Body of pancreas (tissue), 4 donors: ENCODE measurements at regions not wholly inside any gene's neighbourhood (a gene's known extent, or its start where the extent isn't known, plus 50 kb on each side); places are given as distances from the start of the nearest gene placed in this dataset.
A peak's percentile ranks its signal among the peaks of the same experiment; 100 is the strongest.

ENCODE experiments used
- ATAC-seq: fragments of 150-250 bp; one replicate; pipeline ENCODE4 v1.9.1; 2016
- DNase-seq, 4 donors: peaks; one replicate each; pipeline ENCODE4 v3.0.0-alpha.2; 2019
- H3K27ac ChIP-seq, 4 donors: fragments of 200-600 bp; sonication (generic); 1 replicate in 3 of 4; 2 replicates in 1 of 4; pipeline versions ENCODE4 v1.5.1 to v1.6.1; 2016 to 2019; ENCODE audit warnings: mild to moderate bottlenecking in 1 of 4, mixed read lengths in 1 of 4, moderate library complexity in 1 of 4
- H3K27me3 ChIP-seq, 2 donors: fragments of 200-600 bp; sonication (generic); one replicate each; pipeline ENCODE4 v1.6.0; 2016; ENCODE audit warnings: mild to moderate bottlenecking in 1 of 2
- H3K36me3 ChIP-seq, 2 donors: fragments of 200-600 bp; sonication (generic); replicated peaks in 1 of 2; 2 replicates each; pipeline ENCODE4 v1.5.1; 2016; ENCODE audit warnings: low read depth in 2 of 2; ENCODE audit not compliant: insufficient read depth in 1 of 2
- H3K4me1 ChIP-seq: fragments of 200-600 bp; sonication (generic); one replicate; pipeline ENCODE4 v1.6.0; 2016
- H3K4me3 ChIP-seq, 2 donors: fragments of 200-600 bp; sonication (generic); 1 replicate in 1 of 2; 2 replicates in 1 of 2; pipeline ENCODE4 v1.5.1; 2016 to 2019
- H3K9me3 ChIP-seq, 3 donors: fragments of 200-600 bp; sonication (generic); 1 replicate in 2 of 3; 2 replicates in 1 of 3; pipeline ENCODE4 v1.5.1; 2016
- POLR2A ChIP-seq, 3 donors: fragments of 450-650 bp; IDR thresholded peaks; one replicate each; pipeline ENCODE4 v1.6.1; 2016; ENCODE audit warnings: antibody characterized with exemption in 3 of 3, mild to moderate bottlenecking in 2 of 3
- WGBS, 2 donors: methylation state at CpG; one replicate each; pipeline ENCODE4 v1.1.5; 2017; 5-methylcytosine and 5-hydroxymethylcytosine counted together
- intact Hi-C: fragments of 100-400 bp; cut with DNase I; formaldehyde crosslinking; loops from one replicate; pipeline ENCODE4 v1.15.1; 2023
- TF ChIP-seq, protein P1 (sequence below), 7 experiments: fragments of 450-650 bp in 4 of 7; fragments of 200-600 bp in 3 of 7; sonication (generic) in 3 of 7; IDR thresholded peaks; one replicate each; pipeline ENCODE4 v1.5.1; 2016 to 2019; ENCODE audit warnings: antibody characterized with exemption in 7 of 7

DNA sequence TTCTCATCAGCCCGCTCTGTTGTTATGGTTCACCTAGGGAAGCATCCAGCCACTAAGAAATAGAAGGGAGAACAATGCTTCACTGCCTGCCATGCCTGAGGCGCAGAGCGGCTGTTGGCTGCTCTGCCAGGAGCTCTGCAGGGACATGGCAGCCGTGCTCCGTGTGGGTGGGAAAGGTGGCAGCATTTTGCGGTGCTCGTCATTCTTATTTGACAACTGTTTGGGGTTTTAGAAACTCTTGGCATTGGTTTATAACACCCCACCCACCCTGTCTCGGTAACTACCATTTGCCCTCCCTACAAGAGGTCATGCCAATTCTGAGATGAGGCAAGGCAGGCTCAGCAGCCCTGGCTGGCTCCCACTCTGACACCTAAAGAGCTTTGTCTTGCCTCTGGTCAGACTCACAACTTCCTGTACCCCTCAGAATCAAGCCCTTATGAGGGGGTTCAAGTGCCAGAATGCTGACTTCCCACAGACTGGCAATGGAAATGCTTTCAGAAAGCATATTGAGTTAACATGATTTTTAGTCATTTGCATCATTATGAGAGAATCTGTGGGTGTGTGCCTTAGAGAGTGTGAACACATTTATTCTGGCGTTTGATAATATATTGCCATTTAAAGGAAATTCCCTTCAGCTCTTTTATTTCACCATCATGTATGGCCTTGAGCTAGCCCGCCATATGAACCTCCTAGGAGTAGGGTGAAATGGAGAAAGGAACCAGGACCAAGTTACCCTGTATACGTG lies 288.0 kb upstream of the ANKRD55 start:
- 95 to 97% methylated on average over 11 of the region's 11 CpGs for WGBS, 2 donors
- ATAC-seq: no peak
- intact Hi-C loops: no loop called here
- Histone ChIP-seq H3K27me3 (no peaks in the 10 kb centered on the region), H3K27ac (no peak overlapping the region), H3K36me3 (no peaks in the 10 kb centered on the region), H3K9me3 (no peaks in the 10 kb centered on the region), H3K4me1 (peaks cover 20% of the 10 kb centered on the region), H3K4me3 (no peak overlapping the region)
- no peak for DNase-seq
- TF ChIP-seq, protein P1, sequence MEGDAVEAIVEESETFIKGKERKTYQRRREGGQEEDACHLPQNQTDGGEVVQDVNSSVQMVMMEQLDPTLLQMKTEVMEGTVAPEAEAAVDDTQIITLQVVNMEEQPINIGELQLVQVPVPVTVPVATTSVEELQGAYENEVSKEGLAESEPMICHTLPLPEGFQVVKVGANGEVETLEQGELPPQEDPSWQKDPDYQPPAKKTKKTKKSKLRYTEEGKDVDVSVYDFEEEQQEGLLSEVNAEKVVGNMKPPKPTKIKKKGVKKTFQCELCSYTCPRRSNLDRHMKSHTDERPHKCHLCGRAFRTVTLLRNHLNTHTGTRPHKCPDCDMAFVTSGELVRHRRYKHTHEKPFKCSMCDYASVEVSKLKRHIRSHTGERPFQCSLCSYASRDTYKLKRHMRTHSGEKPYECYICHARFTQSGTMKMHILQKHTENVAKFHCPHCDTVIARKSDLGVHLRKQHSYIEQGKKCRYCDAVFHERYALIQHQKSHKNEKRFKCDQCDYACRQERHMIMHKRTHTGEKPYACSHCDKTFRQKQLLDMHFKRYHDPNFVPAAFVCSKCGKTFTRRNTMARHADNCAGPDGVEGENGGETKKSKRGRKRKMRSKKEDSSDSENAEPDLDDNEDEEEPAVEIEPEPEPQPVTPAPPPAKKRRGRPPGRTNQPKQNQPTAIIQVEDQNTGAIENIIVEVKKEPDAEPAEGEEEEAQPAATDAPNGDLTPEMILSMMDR (IDR thresholded peaks at IDR 0.05): no peak
- no peak for TF ChIP-seq POLR2A (IDR thresholded peaks at IDR 0.05)

DNA sequence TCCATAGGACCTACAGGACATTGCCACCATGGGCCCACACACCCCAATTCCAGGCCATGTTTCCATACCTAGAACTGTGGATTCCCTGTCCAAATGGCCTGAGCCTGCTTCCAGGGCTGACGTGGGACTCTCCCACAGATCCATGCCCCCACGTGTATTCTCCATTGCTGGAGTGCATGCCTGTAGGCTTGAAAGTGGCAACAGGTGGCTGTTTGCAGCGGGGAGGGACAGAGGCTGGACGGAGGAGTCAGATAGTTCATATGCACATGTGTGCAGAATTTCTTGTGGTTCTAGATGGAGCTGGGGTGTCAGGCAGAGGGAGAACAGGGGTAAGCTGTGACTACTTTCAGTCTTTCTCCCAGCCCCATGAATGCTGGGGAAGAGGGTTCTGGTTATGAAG lies 285.7 kb upstream of the ANKRD55 start:
- Histone ChIP-seq H3K27me3 (no peaks in the 10 kb centered on the region), H3K9me3 (no peaks in the 10 kb centered on the region), H3K27ac (no peak overlapping the region), H3K4me1 (peaks cover 34% of the 10 kb centered on the region), H3K36me3 (no peaks in the 10 kb centered on the region), H3K4me3 (no peak overlapping the region)
- intact Hi-C loops: no loop called here
- 83 to 85% methylated on average over 4 of the region's 4 CpGs for WGBS, 2 donors
- ATAC-seq (no peak), DNase-seq (no peak)
- TF ChIP-seq POLR2A (IDR thresholded peaks at IDR 0.05): no peak
- TF ChIP-seq, protein P1 (IDR thresholded peaks at IDR 0.05): no peak

DNA sequence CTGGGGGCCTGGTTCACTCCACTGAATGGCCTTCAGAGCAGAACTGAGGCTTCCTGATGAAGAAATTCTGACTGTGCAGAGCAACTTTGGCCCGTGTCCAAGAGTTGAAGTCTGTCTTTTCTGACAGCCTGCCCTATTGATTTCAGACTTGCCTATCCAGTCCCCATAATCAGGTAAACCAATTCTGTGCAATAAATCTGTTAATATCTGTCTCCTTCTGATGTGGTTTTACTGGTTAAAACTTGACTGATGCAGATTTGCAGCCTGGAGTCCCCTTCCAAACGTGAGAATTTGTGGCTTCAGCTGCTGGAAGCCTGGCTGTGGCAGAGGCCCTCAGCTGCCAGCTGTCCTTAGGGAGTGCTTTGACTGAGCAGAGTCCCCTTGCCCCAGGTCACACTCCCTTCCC lies 283.9 kb upstream of the ANKRD55 start:
- no peaks in the 10 kb centered on the region for H3K27me3 ChIP-seq
- DNase-seq: peak; percentile 29 to 55 (median 48)
- intact Hi-C loops: no loop called here
- H3K4me1 ChIP-seq: peaks cover 39% of the 10 kb centered on the region
- no peak overlapping the region for H3K4me3 ChIP-seq
- 4 to 11% methylated on average over 2 of the region's 2 CpGs for WGBS, 2 donors
- no peak overlapping the region for H3K27ac ChIP-seq
- H3K36me3 ChIP-seq: no peaks in the 10 kb centered on the region
- H3K9me3 ChIP-seq: no peaks in the 10 kb centered on the region
- ATAC-seq: peak; percentile 34
- TF ChIP-seq, protein P1 (IDR thresholded peaks at IDR 0.05): no peak
- TF ChIP-seq POLR2A (IDR thresholded peaks at IDR 0.05): no peak

DNA sequence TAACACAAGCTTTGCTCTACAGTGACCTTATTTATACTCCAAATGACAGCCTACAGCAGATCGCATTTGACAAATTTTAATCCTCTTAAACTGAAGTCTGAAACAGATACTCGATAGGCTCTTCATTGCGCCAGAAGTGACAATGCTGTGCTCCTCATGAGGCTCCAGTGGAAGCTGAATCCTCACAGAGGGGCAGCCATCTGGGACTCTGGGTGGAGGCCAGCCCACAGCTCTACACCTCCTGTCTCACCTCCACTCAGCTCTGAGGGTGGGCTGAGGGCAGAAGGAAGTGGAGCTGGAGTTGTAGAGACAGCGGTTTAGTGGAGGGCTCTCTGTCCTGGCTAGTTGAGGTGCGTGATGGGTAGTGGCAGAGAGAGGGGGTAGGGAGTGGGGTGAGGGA lies 283.3 kb upstream of the ANKRD55 start:
- Histone ChIP-seq H3K4me3 (no peak overlapping the region), H3K9me3 (no peaks in the 10 kb centered on the region), H3K36me3 (no peaks in the 10 kb centered on the region), H3K27ac (no peak overlapping the region), H3K27me3 (no peaks in the 10 kb centered on the region), H3K4me1 (peaks cover 39% of the 10 kb centered on the region)
- TF ChIP-seq POLR2A (IDR thresholded peaks at IDR 0.05): no peak
- TF ChIP-seq, protein P1 (IDR thresholded peaks at IDR 0.05): no peak
- WGBS, 2 donors: 80 to 86% methylated on average over 5 of the region's 5 CpGs
- DNase-seq (no peak), ATAC-seq (no peak)
- intact Hi-C loops: no loop called here

DNA sequence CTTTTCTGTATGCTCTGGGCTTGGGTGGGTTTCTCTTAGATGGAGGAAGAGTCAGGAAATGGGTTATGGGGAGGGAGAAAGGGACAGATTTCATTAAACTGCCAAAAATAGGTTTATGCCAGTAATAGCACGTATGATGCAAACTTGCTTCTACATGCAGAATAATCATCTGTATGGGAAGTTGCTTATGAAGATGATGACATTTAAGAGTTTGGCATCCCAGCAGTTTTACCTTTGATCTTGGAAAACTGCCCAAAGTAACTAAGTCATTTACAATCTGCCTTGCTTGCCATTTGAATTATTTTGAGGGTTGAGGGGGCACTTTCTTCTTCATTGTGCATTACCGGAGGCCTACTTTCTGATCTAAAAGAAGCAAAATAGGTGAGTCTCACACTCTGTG lies 282.9 kb upstream of the ANKRD55 start:
- H3K36me3 ChIP-seq: no peaks in the 10 kb centered on the region
- H3K4me3 ChIP-seq: no peak overlapping the region
- 73 to 80% methylated on average over 2 of the region's 2 CpGs for WGBS, 2 donors
- ATAC-seq: no peak
- H3K27ac ChIP-seq: no peak overlapping the region
- TF ChIP-seq, protein P1 (IDR thresholded peaks at IDR 0.05): no peak
- TF ChIP-seq POLR2A (IDR thresholded peaks at IDR 0.05): no peak
- H3K27me3 ChIP-seq: no peaks in the 10 kb centered on the region
- no peaks in the 10 kb centered on the region for H3K9me3 ChIP-seq
- no peak for DNase-seq
- intact Hi-C loops: no loop called here
- peaks cover 39% of the 10 kb centered on the region for H3K4me1 ChIP-seq
